ENCODE measurements at regions not wholly inside any gene's neighbourhood (a gene's known extent, or its start where the extent isn't known, plus 50 kb on each side); places are given as distances from the start of the nearest gene placed in this dataset.

GRCh38 chr3:112751564-112752512 is 94.8 kb downstream of the CD200R1L start:
- H3K9me3 Mint-ChIP-seq, result peaks cover 0 to 3% of the 10 kb centered on the region in 2 donors
- DNase-seq (no peak), ATAC-seq (no peak)
- no peaks in the 10 kb centered on the region for H3K27me3 Mint-ChIP-seq (ENCODE audit: low read depth in 2 of 2)
- no peaks in the 10 kb centered on the region for H3K4me1 Mint-ChIP-seq
- Histone ChIP-seq H3K36me3 (ENCODE audit: control insufficient read depth, insufficient read depth, low read length) (no peaks in the 10 kb centered on the region), H3K27ac (ENCODE audit: low read length) (no peak overlapping the region), H3K9me3 (ENCODE audit: control insufficient read depth, insufficient read depth, low read length) (peaks cover 6% of the 10 kb centered on the region), H3K4me1 (ENCODE audit: control insufficient read depth, insufficient read depth, low read length) (no peaks in the 10 kb centered on the region), H3K27me3 (ENCODE audit: control insufficient read depth, insufficient read depth, low read length) (no peaks in the 10 kb centered on the region), H3K4me3 (ENCODE audit: low read length) (no peak overlapping the region)
- TF ChIP-seq, protein P1, sequence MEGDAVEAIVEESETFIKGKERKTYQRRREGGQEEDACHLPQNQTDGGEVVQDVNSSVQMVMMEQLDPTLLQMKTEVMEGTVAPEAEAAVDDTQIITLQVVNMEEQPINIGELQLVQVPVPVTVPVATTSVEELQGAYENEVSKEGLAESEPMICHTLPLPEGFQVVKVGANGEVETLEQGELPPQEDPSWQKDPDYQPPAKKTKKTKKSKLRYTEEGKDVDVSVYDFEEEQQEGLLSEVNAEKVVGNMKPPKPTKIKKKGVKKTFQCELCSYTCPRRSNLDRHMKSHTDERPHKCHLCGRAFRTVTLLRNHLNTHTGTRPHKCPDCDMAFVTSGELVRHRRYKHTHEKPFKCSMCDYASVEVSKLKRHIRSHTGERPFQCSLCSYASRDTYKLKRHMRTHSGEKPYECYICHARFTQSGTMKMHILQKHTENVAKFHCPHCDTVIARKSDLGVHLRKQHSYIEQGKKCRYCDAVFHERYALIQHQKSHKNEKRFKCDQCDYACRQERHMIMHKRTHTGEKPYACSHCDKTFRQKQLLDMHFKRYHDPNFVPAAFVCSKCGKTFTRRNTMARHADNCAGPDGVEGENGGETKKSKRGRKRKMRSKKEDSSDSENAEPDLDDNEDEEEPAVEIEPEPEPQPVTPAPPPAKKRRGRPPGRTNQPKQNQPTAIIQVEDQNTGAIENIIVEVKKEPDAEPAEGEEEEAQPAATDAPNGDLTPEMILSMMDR (IDR thresholded peaks at IDR 0.05), result no peak
- no peak overlapping the region for H3K27ac Mint-ChIP-seq
- H3K4me3 Mint-ChIP-seq, result no peak overlapping the region
- intact Hi-C loops (cut with micrococcal nuclease), result no loop called here
- 94% methylated on average over 2 of the region's 3 CpGs for WGBS (ENCODE audit: insufficient coverage)
- no peaks in the 10 kb centered on the region for H3K36me3 Mint-ChIP-seq

DNA sequence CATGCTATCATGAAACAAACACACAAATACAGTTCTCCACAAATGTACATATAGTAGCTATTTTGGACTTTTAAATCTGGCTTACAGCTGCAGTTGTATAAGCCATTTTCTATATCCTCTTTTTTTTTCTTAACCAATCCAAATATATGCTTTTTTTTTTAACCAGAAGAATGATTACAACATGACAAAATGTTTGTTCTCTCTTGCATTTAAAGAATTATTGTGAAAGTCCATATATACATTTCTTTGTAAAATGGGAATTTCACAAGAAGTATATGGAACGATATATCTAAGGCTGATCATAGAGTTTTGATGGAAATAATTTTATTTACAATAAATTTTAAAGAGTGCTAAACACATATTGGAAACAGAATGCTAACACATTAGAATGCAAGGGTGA is 95.6 kb downstream of the CD200R1L start:
- Histone ChIP-seq H3K4me3 (ENCODE audit: low read length) (no peak overlapping the region), H3K9me3 (ENCODE audit: control insufficient read depth, insufficient read depth, low read length) (peaks cover 3% of the 10 kb centered on the region), H3K36me3 (ENCODE audit: control insufficient read depth, insufficient read depth, low read length) (no peaks in the 10 kb centered on the region), H3K27me3 (ENCODE audit: control insufficient read depth, insufficient read depth, low read length) (no peaks in the 10 kb centered on the region), H3K27ac (ENCODE audit: low read length) (no peak overlapping the region), H3K4me1 (ENCODE audit: control insufficient read depth, insufficient read depth, low read length) (no peaks in the 10 kb centered on the region)
- no CpG with 5 or more reads among the region's 1 CpG for WGBS (ENCODE audit: insufficient coverage)
- Mint-ChIP-seq H3K4me1 (no peaks in the 10 kb centered on the region), H3K9me3 (no peaks in the 10 kb centered on the region), H3K27ac (no peak overlapping the region), H3K36me3 (no peaks in the 10 kb centered on the region), H3K27me3 (ENCODE audit: low read depth in 2 of 2) (no peaks in the 10 kb centered on the region), H3K4me3 (no peak overlapping the region)
- intact Hi-C loops (cut with micrococcal nuclease), result no loop called here
- TF ChIP-seq, protein P1 (IDR thresholded peaks at IDR 0.05), result no peak
- ATAC-seq, result no peak
- DNase-seq, result no peak

DNA sequence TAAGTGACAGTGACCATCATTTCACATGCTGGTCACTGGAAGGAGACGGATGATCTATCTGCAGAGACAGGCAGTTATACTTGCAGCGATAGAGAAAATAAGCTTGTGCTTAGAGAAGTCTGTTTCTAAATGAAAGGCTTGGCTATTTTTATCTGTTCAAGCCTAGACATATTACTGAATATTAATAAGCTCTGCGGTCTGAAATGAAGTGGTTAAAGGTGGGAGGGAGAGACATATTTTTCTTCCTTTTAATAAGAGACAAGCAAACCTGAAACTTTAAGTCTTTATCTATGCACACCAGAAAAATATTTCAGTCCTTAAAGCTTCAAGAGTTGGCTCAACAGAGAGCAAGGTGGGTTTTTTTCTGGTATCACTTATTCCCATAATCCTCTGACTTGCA is 99.0 kb downstream of the CD200R1L start:
- Histone ChIP-seq H3K27ac (ENCODE audit: low read length) (no peak overlapping the region), H3K27me3 (ENCODE audit: control insufficient read depth, insufficient read depth, low read length) (no peaks in the 10 kb centered on the region), H3K9me3 (ENCODE audit: control insufficient read depth, insufficient read depth, low read length) (no peaks in the 10 kb centered on the region), H3K4me3 (ENCODE audit: low read length) (no peak overlapping the region), H3K4me1 (ENCODE audit: control insufficient read depth, insufficient read depth, low read length) (no peaks in the 10 kb centered on the region), H3K36me3 (ENCODE audit: control insufficient read depth, insufficient read depth, low read length) (no peaks in the 10 kb centered on the region)
- ATAC-seq (no peak), DNase-seq (no peak)
- TF ChIP-seq, protein P1 (IDR thresholded peaks at IDR 0.05), result no peak
- Mint-ChIP-seq H3K27me3 (ENCODE audit: low read depth in 2 of 2) (no peaks in the 10 kb centered on the region), H3K4me3 (no peak overlapping the region), H3K9me3 (no peaks in the 10 kb centered on the region), H3K36me3 (no peaks in the 10 kb centered on the region), H3K4me1 (no peaks in the 10 kb centered on the region), H3K27ac (no peak overlapping the region)
- 83% methylated on average over 2 of the region's 3 CpGs for WGBS (ENCODE audit: insufficient coverage)
- intact Hi-C loops (cut with micrococcal nuclease), result no loop called here

Measured in natural killer cell (primary cell).